Mucosa of rectum (tissue), 2 donors: ENCODE measurements at regions not wholly inside any gene's neighbourhood (a gene's known extent, or its start where the extent isn't known, plus 50 kb on each side); places are given as distances from the start of the nearest gene placed in this dataset.

ENCODE experiments used
- H3K27ac ChIP-seq, 2 donors: one replicate each; pipeline ENCODE4 v1.7.0; 2013; ENCODE audit warnings: inconsistent platforms in 2 of 2, low read depth in 2 of 2, low read length in 2 of 2
- H3K27me3 ChIP-seq, 2 donors: one replicate each; pipeline ENCODE4 v1.7.0; 2013; ENCODE audit warnings: low read length in 2 of 2; ENCODE audit not compliant: control insufficient read depth in 2 of 2, insufficient read depth in 2 of 2
- H3K36me3 ChIP-seq, 2 donors: one replicate each; pipeline ENCODE4 v1.7.0; 2013; ENCODE audit warnings: low read length in 2 of 2; ENCODE audit not compliant: control insufficient read depth in 2 of 2, insufficient read depth in 2 of 2
- H3K4me1 ChIP-seq, 2 donors: one replicate each; pipeline ENCODE4 v1.7.0; 2013; ENCODE audit warnings: low read length in 2 of 2, mild to moderate bottlenecking in 1 of 2; ENCODE audit not compliant: control insufficient read depth in 2 of 2, insufficient read depth in 2 of 2
- H3K4me3 ChIP-seq, 2 donors: one replicate each; pipeline ENCODE4 v1.7.0; 2013; ENCODE audit warnings: low read length in 2 of 2
- H3K9ac ChIP-seq, 2 donors: one replicate each; pipeline ENCODE4 v1.7.0; 2013; ENCODE audit warnings: low read length in 2 of 2, low read depth in 1 of 2, mild to moderate bottlenecking in 1 of 2
- H3K9me3 ChIP-seq, 2 donors: one replicate each; pipeline ENCODE4 v1.7.0; 2013; ENCODE audit warnings: low read length in 2 of 2; ENCODE audit not compliant: control insufficient read depth in 2 of 2
- donor health status: healthy.
- donor health status: Normal muscosa, but diverticular disease.

GRCh38 chr6:106005013-106005412 lies 81.1 kb upstream of the PRDM1 start:
- H3K4me1 ChIP-seq, result no peaks in the 10 kb centered on the region
- peak overlapping the region; percentile 12 to 38 for H3K27ac ChIP-seq
- H3K4me3 ChIP-seq, result no peak overlapping the region
- H3K27me3 ChIP-seq, result no peaks in the 10 kb centered on the region
- H3K9me3 ChIP-seq, result no peaks in the 10 kb centered on the region
- no peak overlapping the region for H3K9ac ChIP-seq
- no peaks in the 10 kb centered on the region for H3K36me3 ChIP-seq

- H3K27ac ChIP-seq, result no peak overlapping the region
- no peak overlapping the region for H3K4me3 ChIP-seq
- H3K4me1 ChIP-seq, result no peaks in the 10 kb centered on the region
- no peaks in the 10 kb centered on the region for H3K36me3 ChIP-seq
- H3K9me3 ChIP-seq, result no peaks in the 10 kb centered on the region
- H3K27me3 ChIP-seq, result no peaks in the 10 kb centered on the region
- no peak overlapping the region for H3K9ac ChIP-seq
Measured at GRCh38 chr6:106003268-106003987, 82.7 kb upstream of the PRDM1 start.

- Histone ChIP-seq H3K27me3 (peaks cover under 1 to 2% of the 10 kb centered on the region in 2 donors), H3K27ac (no peak overlapping the region), H3K36me3 (no peaks in the 10 kb centered on the region), H3K9ac (no peak overlapping the region), H3K4me1 (no peaks in the 10 kb centered on the region), H3K4me3 (no peak overlapping the region), H3K9me3 (no peaks in the 10 kb centered on the region)
Measured at GRCh38 chr6:106002005-106002404, 84.1 kb upstream of the PRDM1 start.

GRCh38 chr6:106000935-106001334 lies 85.2 kb upstream of the PRDM1 start:
- H3K9ac ChIP-seq, result no peak overlapping the region
- no peaks in the 10 kb centered on the region for H3K4me1 ChIP-seq
- H3K27ac ChIP-seq, result no peak overlapping the region

GRCh38 chr6:105997482-105997881 lies 88.7 kb upstream of the PRDM1 start:
- Histone ChIP-seq H3K9me3 (no peaks in the 10 kb centered on the region), H3K9ac (no peak overlapping the region), H3K27me3 (peaks cover 6 to 20% of the 10 kb centered on the region in 2 donors), H3K4me1 (peaks cover 3 to 6% of the 10 kb centered on the region in 2 donors), H3K27ac (peak overlapping the region in 1 of 2 donors; percentile 21), H3K4me3 (no peak overlapping the region), H3K36me3 (no peaks in the 10 kb centered on the region)

More at GRCh38 chr6:106000935-106001334, 85.2 kb upstream of the PRDM1 start:
- no peaks in the 10 kb centered on the region for H3K36me3 ChIP-seq
- H3K27me3 ChIP-seq, result peaks cover 6 to 8% of the 10 kb centered on the region in 2 donors
- H3K9me3 ChIP-seq, result no peaks in the 10 kb centered on the region
- no peak overlapping the region for H3K4me3 ChIP-seq

GRCh38 chr6:105995391-105995865 lies 90.7 kb upstream of the PRDM1 start:
- H3K9ac ChIP-seq, result peak overlapping the region in 1 of 2 donors; percentile 75
- peak overlapping the region; percentile 76 to 82 for H3K27ac ChIP-seq
- H3K4me1 ChIP-seq, result peaks cover 3 to 6% of the 10 kb centered on the region in 2 donors
- H3K27me3 ChIP-seq, result peaks cover 6 to 20% of the 10 kb centered on the region in 2 donors
- H3K9me3 ChIP-seq, result no peaks in the 10 kb centered on the region
- H3K36me3 ChIP-seq, result no peaks in the 10 kb centered on the region
- peak overlapping the region; percentile 69 to 88 for H3K4me3 ChIP-seq

GRCh38 chr6:105994591-105995390 lies 91.3 kb upstream of the PRDM1 start:
- Histone ChIP-seq H3K4me1 (peaks cover 3 to 6% of the 10 kb centered on the region in 2 donors), H3K9me3 (no peaks in the 10 kb centered on the region), H3K36me3 (no peaks in the 10 kb centered on the region), H3K4me3 (peak overlapping the region; percentile 69 to 88), H3K27ac (peak overlapping the region; percentile 76 to 82), H3K9ac (peak overlapping the region; percentile 57 to 75), H3K27me3 (peaks cover 6 to 20% of the 10 kb centered on the region in 2 donors)

GRCh38 chr6:105994118-105994590 lies 92.0 kb upstream of the PRDM1 start:
- Histone ChIP-seq H3K4me3 (peak overlapping the region; percentile 69 to 88), H3K4me1 (peaks cover 3 to 6% of the 10 kb centered on the region in 2 donors), H3K36me3 (no peaks in the 10 kb centered on the region), H3K27me3 (peaks cover 6 to 20% of the 10 kb centered on the region in 2 donors), H3K27ac (peak overlapping the region; percentile 76 to 82), H3K9me3 (no peaks in the 10 kb centered on the region), H3K9ac (peak overlapping the region; percentile 57 to 75)

GRCh38 chr6:105993341-105994117 lies 92.6 kb upstream of the PRDM1 start:
- no peaks in the 10 kb centered on the region for H3K36me3 ChIP-seq
- peaks cover 3 to 6% of the 10 kb centered on the region in 2 donors for H3K4me1 ChIP-seq
- H3K27ac ChIP-seq, result peak overlapping the region; percentile 76 to 82
- no peaks in the 10 kb centered on the region for H3K9me3 ChIP-seq
- peak overlapping the region; percentile 69 to 88 for H3K4me3 ChIP-seq
- H3K27me3 ChIP-seq, result peaks cover 6 to 20% of the 10 kb centered on the region in 2 donors
- peak overlapping the region; percentile 57 to 75 for H3K9ac ChIP-seq
